CD4-positive, alpha-beta T cell treated with Interleukin-15 for 4 hours (primary cell): ENCODE measurements at regions not wholly inside any gene's neighbourhood (a gene's known extent, or its start where the extent isn't known, plus 50 kb on each side); places are given as distances from the start of the nearest gene placed in this dataset.

Source experiments
- DNase-seq: peaks from one replicate; pipeline ENCODE4 v3.0.0-alpha.2; 2020; ENCODE audit warnings: low spot score

DNA sequence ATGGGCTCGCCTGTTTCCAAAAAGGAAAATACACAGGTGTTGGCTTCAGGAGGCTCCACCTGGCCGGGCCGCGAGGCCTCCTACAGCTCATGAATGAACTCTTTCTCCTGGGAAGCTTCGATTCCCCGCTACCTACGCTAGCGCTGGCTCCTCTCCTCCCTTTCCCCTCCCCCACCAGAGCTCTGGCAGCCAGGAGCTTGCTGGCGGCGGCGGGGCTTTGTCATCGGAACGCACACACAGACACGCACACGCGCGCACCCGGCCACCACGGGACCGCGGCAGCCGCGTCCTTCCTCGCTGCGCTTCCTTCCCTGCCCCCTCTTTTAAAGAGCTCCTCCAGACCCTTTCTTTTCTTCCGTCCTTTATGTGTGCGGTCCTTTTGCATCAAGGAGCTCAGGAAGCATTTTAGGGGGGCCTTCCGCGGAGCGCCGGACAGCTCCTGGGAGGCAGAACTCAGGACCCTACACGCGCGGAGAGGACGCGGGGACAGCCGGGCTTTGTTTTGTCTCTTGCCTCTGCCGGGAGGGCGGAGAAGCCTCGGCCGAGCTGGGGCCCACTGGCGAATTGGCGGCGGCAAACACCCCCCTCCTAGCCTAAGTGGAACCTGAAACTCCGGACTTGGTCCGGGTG lies 70.2 kb upstream of the BCOR start:
- no peak for DNase-seq

DNA sequence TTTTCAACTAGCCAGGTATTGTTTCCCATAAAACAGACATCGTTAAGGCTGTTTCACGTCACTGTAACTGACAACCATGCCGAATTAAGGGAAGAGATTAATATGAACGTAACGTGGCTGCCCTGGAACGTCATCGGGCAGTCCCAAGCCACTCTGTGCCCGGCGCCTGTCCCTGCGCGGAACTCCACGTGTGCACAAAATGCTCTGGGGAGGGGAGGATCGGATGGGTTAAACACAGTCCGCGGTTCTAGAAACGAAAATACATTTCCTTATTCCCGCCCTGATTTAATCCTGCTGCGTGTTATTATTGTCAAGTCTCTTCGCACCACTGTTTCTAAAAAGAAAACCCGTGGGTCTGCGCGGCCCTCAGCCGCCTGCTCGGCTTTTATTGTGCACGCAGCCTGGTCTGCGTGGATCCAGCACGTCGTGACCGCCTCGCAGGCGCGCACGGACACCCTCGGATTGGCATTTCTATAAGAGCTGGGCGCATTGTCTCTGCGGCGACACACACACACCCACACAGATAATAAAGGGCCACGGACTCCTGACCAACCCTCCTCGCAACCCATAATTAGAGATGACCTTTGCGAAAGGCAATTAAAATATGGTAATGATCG lies 69.6 kb upstream of the BCOR start:
- DNase-seq = no peak

DNA sequence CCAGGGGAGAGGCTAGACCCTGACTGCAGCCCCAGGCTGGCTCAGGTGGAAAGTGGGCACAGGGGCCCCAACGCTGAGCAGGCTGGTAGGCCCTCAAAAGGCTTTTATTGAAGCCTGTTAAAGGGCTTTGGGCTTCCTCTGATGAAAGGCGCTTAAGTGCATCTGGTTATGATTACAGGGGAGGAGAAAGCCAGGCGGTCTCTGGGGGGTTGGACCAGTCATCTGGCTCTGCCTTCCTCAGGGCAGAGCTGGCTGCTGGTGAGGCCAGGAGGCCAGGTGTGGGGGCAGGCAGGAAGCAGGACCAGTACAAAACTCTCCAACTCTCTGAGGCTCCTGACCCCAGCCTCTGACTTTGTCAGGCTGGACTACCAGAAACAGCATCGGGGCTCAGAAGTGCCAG lies 68.8 kb upstream of the BCOR start:
- DNase-seq = no peak

DNA sequence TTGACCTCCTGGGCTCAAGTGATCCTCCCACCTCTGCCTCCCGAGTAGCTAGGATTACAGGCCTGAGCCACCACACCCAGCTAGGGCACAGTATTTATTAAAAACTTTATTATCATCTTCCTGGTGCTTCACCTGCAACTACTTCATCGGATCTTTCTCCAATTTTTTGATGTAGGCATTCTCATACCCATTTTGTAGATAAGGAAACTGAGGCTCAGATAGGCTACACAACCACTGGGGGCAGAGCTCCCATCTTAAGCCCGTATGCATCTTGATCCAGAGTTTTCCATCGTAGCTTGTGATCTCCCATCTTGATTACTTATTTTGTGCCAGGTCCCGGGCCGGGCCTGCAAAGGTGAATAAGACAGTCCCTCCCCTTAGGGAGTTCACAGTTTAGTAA lies 68.1 kb upstream of the BCOR start:
- DNase-seq = no peak

DNA sequence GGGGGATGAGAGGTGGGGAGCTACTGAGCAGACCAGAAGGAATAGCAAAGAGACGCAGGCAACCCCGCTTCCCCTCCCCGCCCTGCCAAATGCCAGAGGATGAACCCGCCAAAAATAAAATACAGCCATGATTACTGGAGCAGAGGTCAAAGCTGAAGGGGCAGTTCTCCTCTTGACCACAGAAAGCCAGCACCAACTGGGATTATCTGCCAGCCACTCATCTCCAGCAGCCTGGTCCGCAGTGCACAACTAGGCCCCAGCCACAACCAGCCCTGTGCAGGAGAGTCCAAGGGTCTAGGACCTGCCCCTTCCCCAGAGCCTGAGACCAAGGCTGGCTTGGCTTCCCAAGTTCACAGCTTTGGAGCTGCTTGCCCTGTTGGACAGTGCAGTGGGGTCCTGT lies 67.4 kb upstream of the BCOR start:
- no peak for DNase-seq

- no peak for DNase-seq
These were observed 67.0 kb upstream of the BCOR start for GRCh38 chrX:40164751-40165150.

- no peak for DNase-seq
These were observed 60.4 kb upstream of the BCOR start for GRCh38 chrX:40158036-40158706.

- DNase-seq = no peak
These were observed 59.7 kb upstream of the BCOR start for GRCh38 chrX:40157228-40158035.

- no peak for DNase-seq
These were observed 58.9 kb upstream of the BCOR start for GRCh38 chrX:40156470-40157227.

- no peak for DNase-seq
These were observed 58.1 kb upstream of the BCOR start for GRCh38 chrX:40155589-40156469.

DNA sequence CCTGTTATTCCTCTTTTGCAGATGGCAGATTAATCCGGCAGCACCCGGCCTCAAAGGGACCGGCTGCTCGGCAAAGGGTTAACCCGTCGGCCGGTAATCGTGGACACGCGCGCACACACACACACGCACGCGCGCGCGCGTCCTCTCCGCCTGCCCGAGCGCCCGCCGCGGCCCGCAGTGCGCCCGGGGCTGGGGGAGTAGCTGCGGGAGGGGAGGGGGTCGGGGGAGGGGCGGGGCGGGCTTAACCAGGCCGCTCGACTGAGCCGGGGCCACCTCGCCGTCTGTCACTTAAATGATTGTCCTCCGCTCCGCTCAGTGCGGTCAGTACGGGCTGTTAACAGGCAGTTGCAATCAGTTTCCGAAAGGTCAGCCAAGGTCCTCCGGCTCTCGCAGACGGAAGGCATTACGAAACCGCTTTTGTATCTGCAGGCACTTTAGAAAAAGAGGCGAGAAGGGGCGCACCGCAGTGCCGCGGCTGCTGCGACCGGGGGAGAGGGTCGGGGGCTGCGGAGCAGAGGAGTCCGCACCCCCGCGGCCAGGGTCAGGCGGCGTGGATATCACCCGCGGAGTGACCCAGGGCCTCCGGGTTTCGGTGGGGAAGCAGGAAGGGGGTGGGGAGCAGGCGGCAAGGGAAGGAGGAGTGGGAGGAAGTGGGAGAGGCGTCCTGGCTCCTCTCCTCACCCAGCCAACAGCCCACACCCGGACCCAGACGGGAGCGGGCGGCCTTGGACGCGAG lies 57.3 kb upstream of the BCOR start:
- DNase-seq = no peak

DNA sequence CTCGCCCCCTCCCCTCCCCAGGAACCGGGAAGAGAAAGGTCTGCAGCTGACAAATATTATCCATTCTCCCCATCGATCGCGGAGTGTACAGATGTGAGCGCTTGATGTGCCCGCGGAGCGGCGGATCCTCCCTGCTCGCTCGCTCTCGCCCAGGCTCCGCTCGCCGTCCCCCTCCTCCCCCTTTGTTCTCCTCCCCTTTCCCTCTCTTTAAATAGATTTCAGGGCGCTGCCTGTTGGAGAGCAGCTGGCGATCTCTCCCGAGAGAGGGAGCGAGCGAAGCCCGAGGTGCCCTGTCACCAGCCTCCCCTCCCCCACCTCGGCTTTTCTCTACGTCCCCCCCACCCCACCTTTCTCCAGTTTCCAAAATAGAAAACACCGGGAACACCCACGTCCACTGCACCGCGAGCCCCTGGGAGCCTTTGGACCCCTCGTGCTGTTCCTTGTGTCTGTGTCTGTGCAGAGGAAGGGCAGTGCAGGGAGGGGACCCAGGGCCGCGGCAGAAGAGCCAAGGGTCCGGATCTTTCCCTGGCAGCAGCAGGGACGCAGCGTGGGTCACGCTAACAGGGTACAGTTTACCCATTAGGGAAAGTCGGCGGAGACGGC lies 56.6 kb upstream of the BCOR start:
- no peak for DNase-seq

DNA sequence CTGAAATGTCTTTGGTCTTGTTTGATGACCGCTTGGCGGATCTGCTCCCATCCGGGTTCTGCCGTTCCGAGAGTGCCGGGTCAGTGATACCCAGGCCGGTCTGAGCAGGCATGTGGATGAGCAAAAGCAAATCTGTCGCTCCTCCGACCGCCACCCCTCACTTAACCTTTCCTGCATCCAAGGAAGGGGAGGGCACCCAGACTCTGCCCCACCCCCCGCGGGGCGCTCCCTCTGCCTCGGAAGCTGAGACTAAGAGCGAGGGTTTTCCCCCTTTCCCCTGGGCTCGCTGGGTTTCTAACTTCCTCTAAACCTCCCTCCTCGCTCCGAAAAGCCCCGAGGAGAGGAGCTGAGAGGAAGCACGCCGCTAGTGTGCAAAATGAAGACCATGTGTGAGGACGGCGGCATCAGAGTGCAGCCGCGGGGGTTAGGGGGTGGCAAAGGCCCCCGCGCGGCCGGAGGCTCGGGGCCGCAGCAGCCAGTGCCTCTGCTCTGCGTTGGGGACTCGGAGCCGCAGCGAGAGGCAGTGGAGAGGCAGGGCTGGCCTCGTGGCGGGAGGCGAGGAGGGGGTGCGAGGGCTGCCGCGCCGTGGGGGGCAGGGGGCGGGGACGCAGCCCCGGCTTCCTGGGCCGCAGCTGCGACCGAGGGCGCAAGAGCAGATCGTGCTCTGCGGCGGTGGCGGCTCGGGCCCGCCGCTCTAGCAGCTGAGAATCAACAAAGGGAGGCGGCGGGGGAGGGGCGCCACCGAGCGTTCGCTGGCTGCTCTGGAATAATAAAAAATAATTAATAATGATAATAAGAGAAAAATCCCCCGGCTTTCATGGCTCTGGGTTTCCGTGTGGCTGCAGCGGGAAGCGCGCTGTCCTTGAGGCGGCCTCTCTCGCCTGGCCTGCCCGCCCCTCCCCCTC lies 55.8 kb upstream of the BCOR start:
- DNase-seq = peak; percentile 52

- no peak for DNase-seq
These were observed 55.1 kb upstream of the BCOR start for GRCh38 chrX:40152741-40153344.

- no peak for DNase-seq
These were observed 54.5 kb upstream of the BCOR start for GRCh38 chrX:40152173-40152711.

GRCh38 chrX:40151211-40152172 lies 53.7 kb upstream of the BCOR start:
- DNase-seq = no peak

DNA sequence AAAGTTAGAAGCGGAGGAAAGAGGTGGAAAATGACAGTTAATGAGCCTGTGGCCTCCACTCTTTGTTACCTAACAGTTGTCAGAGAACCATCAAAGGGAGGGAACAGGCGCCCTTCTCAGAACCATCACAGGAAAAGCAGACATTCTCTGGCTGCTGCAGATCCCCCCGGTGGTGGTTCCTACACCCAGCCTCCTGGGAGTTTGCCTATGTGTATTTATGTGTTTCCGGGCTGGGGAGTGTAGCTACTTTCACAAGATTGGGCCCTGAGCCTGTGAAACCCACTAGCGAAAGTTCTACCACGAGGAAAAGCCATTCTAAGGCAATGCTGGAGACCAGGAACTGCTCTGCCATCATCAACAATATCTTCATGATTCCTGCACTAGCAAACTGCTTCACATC lies 52.7 kb upstream of the BCOR start:
- no peak for DNase-seq
